IMR-90 (cell line): ENCODE measurements at regions not wholly inside any gene's neighbourhood (a gene's known extent, or its start where the extent isn't known, plus 50 kb on each side); places are given as distances from the start of the nearest gene placed in this dataset.

Experiments used
- ATAC-seq: fragments of 200-7000 bp; cut with Tn5 transposase; 2 replicates; pipeline ENCODE4 v1.9.1; 2020; ENCODE audit warnings: low read depth, mild to moderate bottlenecking, moderate library complexity
- BruUV-seq: library from RNA; stranded (reverse); fragments of 400-500 nt; replicated peaks from 2 replicates; lab custom pipeline; 2021; lab: Mats Ljungman, UMichigan
- CTCF ChIA-PET: fragments of 300-600 bp; formaldehyde crosslinking; extraction: SDS; loops from one replicate; lab custom pipeline; 2021; ENCODE audit warnings: antibody characterized with exemption; lab: Yijun Ruan, JAX
- POLR2A ChIA-PET: fragments of 300-600 bp; sonication (Branson Sonifier 250); formaldehyde crosslinking; loops from one replicate; lab custom pipeline; 2022; ENCODE audit warnings: antibody characterized with exemption; ENCODE audit not compliant: unreplicated experiment; lab: Charles Lee
- DNase-seq: peaks from one replicate; pipeline ENCODE4 v3.0.0; 2013
- H2AFZ ChIP-seq: replicated peaks from 2 replicates; pipeline ENCODE3; 2013; ENCODE audit warnings: low read length, mild to moderate bottlenecking; ENCODE audit not compliant: poor library complexity
- H2AK5ac ChIP-seq: 2 replicates; pipeline ENCODE4 v1.6.1; 2013; ENCODE audit warnings: low read depth, low read length, inconsistent platforms
- H2AK9ac ChIP-seq: replicated peaks from 2 replicates; pipeline ENCODE3; 2013; ENCODE audit warnings: mild to moderate bottlenecking, low read depth, low read length, moderate library complexity; ENCODE audit not compliant: poor library complexity
- H2BK120ac ChIP-seq: 2 replicates; pipeline ENCODE4 v1.6.1; 2013; ENCODE audit warnings: low read depth, low read length, inconsistent platforms
- H2BK15ac ChIP-seq: 3 replicates; pipeline ENCODE4 v1.6.1; 2013; ENCODE audit warnings: low read depth, low read length, inconsistent platforms
- H2BK20ac ChIP-seq: 2 replicates; pipeline ENCODE4 v1.6.1; 2013; ENCODE audit warnings: low read depth, mild to moderate bottlenecking, inconsistent platforms, low read length, moderate library complexity
- H2BK5ac ChIP-seq: 2 replicates; pipeline ENCODE4 v1.6.1; 2013; ENCODE audit warnings: mild to moderate bottlenecking, low read depth, low read length, inconsistent platforms; ENCODE audit not compliant: poor library complexity, severe bottlenecking
- H3K14ac ChIP-seq: replicated peaks from 2 replicates; pipeline ENCODE4 v1.6.1; 2013; ENCODE audit warnings: low read depth, low read length, inconsistent platforms
- H3K18ac ChIP-seq: 2 replicates; pipeline ENCODE4 v1.6.1; 2013; ENCODE audit warnings: low read depth, low read length, control low read depth
- H3K23ac ChIP-seq: 2 replicates; pipeline ENCODE4 v1.6.1; 2013; ENCODE audit warnings: low read depth, low read length, inconsistent platforms
- H3K27ac ChIP-seq: 2 replicates; pipeline ENCODE4 v1.5.1; 2013; ENCODE audit warnings: mild to moderate bottlenecking, control low read depth, low read length; ENCODE audit not compliant: insufficient read depth
- H3K27me3 ChIP-seq: 2 replicates; pipeline ENCODE4 v1.6.1; 2013; ENCODE audit warnings: low read length; ENCODE audit not compliant: control insufficient read depth, insufficient read depth
- H3K36me3 ChIP-seq: 2 replicates; pipeline ENCODE4 v1.6.1; 2013; ENCODE audit warnings: low read length, mixed read lengths; ENCODE audit not compliant: control insufficient read depth, insufficient read depth
- H3K4ac ChIP-seq: 2 replicates; pipeline ENCODE4 v1.6.1; 2013; ENCODE audit warnings: low read depth, low read length, inconsistent platforms
- H3K4me1 ChIP-seq: 2 replicates; pipeline ENCODE4 v1.6.1; 2013; ENCODE audit warnings: low read length, mixed read lengths; ENCODE audit not compliant: control insufficient read depth, insufficient read depth
- H3K4me2 ChIP-seq: 2 replicates; pipeline ENCODE4 v1.6.1; 2013; ENCODE audit warnings: low read depth, mild to moderate bottlenecking, control low read depth, low read length, moderate library complexity
- H3K4me3 ChIP-seq: 2 replicates; pipeline ENCODE4 v1.5.1; 2013; ENCODE audit warnings: low read depth, mild to moderate bottlenecking, control low read depth, low read length, moderate library complexity; ENCODE audit not compliant: insufficient read depth
- H3K56ac ChIP-seq: 2 replicates; pipeline ENCODE4 v1.6.1; 2013; ENCODE audit warnings: low read length, inconsistent platforms; ENCODE audit not compliant: insufficient read depth; ENCODE audit errors: extremely low read depth
- H3K79me1 ChIP-seq, 2 experiments: 2 replicates each; pipeline ENCODE4 v1.6.1; 2013; ENCODE audit warnings: low read length in 2 of 2, inconsistent platforms in 1 of 2, low read depth in 1 of 2
- H3K9ac ChIP-seq: 2 replicates; pipeline ENCODE4 v1.6.1; 2013; ENCODE audit warnings: low read depth, low read length, control low read depth
- H3K9me1 ChIP-seq: 2 replicates; pipeline ENCODE4 v1.6.1; 2013; ENCODE audit warnings: low read length, inconsistent platforms; ENCODE audit not compliant: insufficient read depth
- H3K9me3 ChIP-seq: 2 replicates; pipeline ENCODE4 v1.6.1; 2013; ENCODE audit warnings: low read length; ENCODE audit not compliant: control insufficient read depth, insufficient read depth
- H4K20me1 ChIP-seq: 2 replicates; pipeline ENCODE4 v1.6.1; 2013; ENCODE audit warnings: low read length, inconsistent platforms; ENCODE audit not compliant: insufficient read depth
- H4K5ac ChIP-seq: 2 replicates; pipeline ENCODE4 v1.6.1; 2013; ENCODE audit warnings: mild to moderate bottlenecking, low read depth, low read length, control low read depth
- H4K8ac ChIP-seq, 2 experiments: 2 replicates each; pipeline ENCODE4 v1.6.1; 2013; ENCODE audit warnings: low read depth in 2 of 2, low read length in 2 of 2, control low read depth in 1 of 2, inconsistent platforms in 1 of 2
- H4K91ac ChIP-seq: 2 replicates; pipeline ENCODE4 v1.6.1; 2013; ENCODE audit warnings: low read depth, low read length, inconsistent platforms; ENCODE audit not compliant: insufficient read depth
- BHLHE40 ChIP-seq: fragments of 150-350 bp; IDR thresholded peaks from 2 replicates; pipeline ENCODE4 v1.6.1; 2016; ENCODE audit warnings: mild to moderate bottlenecking, low read depth, low read length
- ELK1 ChIP-seq: fragments of 150-350 bp; IDR thresholded peaks from 2 replicates; pipeline ENCODE4 v1.6.1; 2016; ENCODE audit warnings: low read depth, mild to moderate bottlenecking, low read length, moderate library complexity, borderline replicate concordance
- FOS ChIP-seq: fragments of 150-350 bp; IDR thresholded peaks from 2 replicates; pipeline ENCODE4 v1.6.1; 2016; ENCODE audit warnings: low read depth, low read length
- MAZ ChIP-seq: IDR thresholded peaks from 2 replicates; pipeline ENCODE4 v1.6.1; 2012; ENCODE audit warnings: low read depth, mild to moderate bottlenecking, low read length, improper control_type of control experiment, moderate library complexity, borderline replicate concordance
- MXI1 ChIP-seq: IDR thresholded peaks from 2 replicates; pipeline ENCODE4 v1.6.1; 2012; ENCODE audit warnings: low read depth, mild to moderate bottlenecking, low read length, moderate library complexity, borderline replicate concordance
- POLR2A ChIP-seq: IDR thresholded peaks from 2 replicates; pipeline ENCODE4 v1.6.1; 2012; ENCODE audit warnings: mild to moderate bottlenecking, low read depth, low read length
- RAD21 ChIP-seq: IDR thresholded peaks from 2 replicates; pipeline ENCODE4 v1.6.1; 2012; ENCODE audit warnings: low read length, improper control_type of control experiment
- RCOR1 ChIP-seq: IDR thresholded peaks from 2 replicates; pipeline ENCODE4 v1.6.1; 2012; ENCODE audit warnings: mild to moderate bottlenecking, low read length, improper control_type of control experiment; ENCODE audit not compliant: insufficient replicate concordance
- RFX5 ChIP-seq: IDR thresholded peaks from 2 replicates; pipeline ENCODE4 v1.8.0; 2012; ENCODE audit warnings: low read depth, mild to moderate bottlenecking, low read length, moderate library complexity
- SMC3 ChIP-seq: fragments of 150-350 bp; IDR thresholded peaks from 2 replicates; pipeline ENCODE4 v1.6.1; 2016; ENCODE audit warnings: low read depth, mild to moderate bottlenecking, antibody characterized with exemption, low read length, moderate library complexity
- USF2 ChIP-seq: fragments of 150-350 bp; IDR thresholded peaks from 2 replicates; pipeline ENCODE4 v1.6.1; 2017; ENCODE audit warnings: mild to moderate bottlenecking, antibody characterized with exemption, low read length, low read depth
- WGBS, 2 experiments: methylation state at CpG; one replicate each; pipeline versions ENCODE4 v1.1.5 to v1.1.7; 2013; ENCODE audit warnings: missing lambda C conversion rate in 2 of 2; ENCODE audit not compliant: insufficient read length in 1 of 2; ENCODE audit errors: extremely low coverage in 2 of 2; 5-methylcytosine and 5-hydroxymethylcytosine counted together
- dilution Hi-C: fragments of 300-500 bp; cut with HindIII; formaldehyde crosslinking; loops from one replicate; pipeline ENCODE4 v1.14.3; 2018; ENCODE audit warnings: low sequenced_read_pairs; ENCODE audit not compliant: unreplicated experiment
- in situ Hi-C: fragments of 300-500 bp; cut with MboI; formaldehyde crosslinking; loops from 3 replicates; pipeline ENCODE4 v1.14.3; 2019; ENCODE audit warnings: low sequenced_read_pairs, inconsistent platforms, mixed read lengths
- intact Hi-C: fragments of 100-400 bp; cut with micrococcal nuclease; formaldehyde crosslinking; loops from 2 replicates; pipeline ENCODE4 v1.10.0; 2022

GRCh38 chr2:118255301-118255700, 167.0 kb downstream of the INSIG2 start:
- Histone ChIP-seq H3K9ac (no peak overlapping the region), H3K79me1 (no peaks in the 10 kb centered on the region), H2AFZ (no peak overlapping the region), H2BK15ac (no peak overlapping the region), H2BK120ac (no peak overlapping the region), H4K20me1 (no peaks in the 10 kb centered on the region), H3K4me3 (no peak overlapping the region), H2BK20ac (no peak overlapping the region), H4K8ac (no peak overlapping the region), H3K9me1 (no peaks in the 10 kb centered on the region), H2BK5ac (no peak overlapping the region), H3K23ac (no peak overlapping the region), H3K14ac (no peak overlapping the region), H4K5ac (no peak overlapping the region), H3K27me3 (no peaks in the 10 kb centered on the region), H3K4me2 (no peak overlapping the region), H4K91ac (no peak overlapping the region), H3K56ac (no peak overlapping the region), H3K4me1 (no peaks in the 10 kb centered on the region), H3K18ac (no peak overlapping the region), H3K27ac (no peak overlapping the region), H3K4ac (no peak overlapping the region), H2AK9ac (no peak overlapping the region), H3K9me3 (no peaks in the 10 kb centered on the region), H3K36me3 (no peaks in the 10 kb centered on the region), H2AK5ac (no peak overlapping the region)
- BruUV-seq, result no TSS peak
- ATAC-seq, result no peak
- ChIA-PET CTCF (no interaction called here), POLR2A (interaction anchor here (0.6 kb wide), 1 partner anchor 60 kb away, joined by 5 read pairs; no protein-coding TSS in a partner anchor)
- in situ Hi-C loops (no loop called here), dilution Hi-C loops (no loop called here), intact Hi-C loops (no loop called here)
- WGBS, 2 experiments, result no CpG with 5 or more reads among the region's 2 CpGs
- DNase-seq, result no peak
- TF ChIP-seq FOS (no peak), USF2 (no peak), SMC3 (no peak), POLR2A (no peak), RFX5 (no peak), ELK1 (no peak), BHLHE40 (no peak), RCOR1 (no peak), RAD21 (no peak), MAZ (no peak), MXI1 (no peak)
